ENCODE measurements at regions not wholly inside any gene's neighbourhood (a gene's known extent, or its start where the extent isn't known, plus 50 kb on each side); places are given as distances from the start of the nearest gene placed in this dataset.

GRCh38 chr9:126205265-126205664, 121.4 kb upstream of the MVB12B start:
- DNase-seq (ENCODE audit: low spot score): no peak
- in situ Hi-C loops (cut with HindIII; ENCODE audit: low sequenced_read_pairs): no loop called here

DNA sequence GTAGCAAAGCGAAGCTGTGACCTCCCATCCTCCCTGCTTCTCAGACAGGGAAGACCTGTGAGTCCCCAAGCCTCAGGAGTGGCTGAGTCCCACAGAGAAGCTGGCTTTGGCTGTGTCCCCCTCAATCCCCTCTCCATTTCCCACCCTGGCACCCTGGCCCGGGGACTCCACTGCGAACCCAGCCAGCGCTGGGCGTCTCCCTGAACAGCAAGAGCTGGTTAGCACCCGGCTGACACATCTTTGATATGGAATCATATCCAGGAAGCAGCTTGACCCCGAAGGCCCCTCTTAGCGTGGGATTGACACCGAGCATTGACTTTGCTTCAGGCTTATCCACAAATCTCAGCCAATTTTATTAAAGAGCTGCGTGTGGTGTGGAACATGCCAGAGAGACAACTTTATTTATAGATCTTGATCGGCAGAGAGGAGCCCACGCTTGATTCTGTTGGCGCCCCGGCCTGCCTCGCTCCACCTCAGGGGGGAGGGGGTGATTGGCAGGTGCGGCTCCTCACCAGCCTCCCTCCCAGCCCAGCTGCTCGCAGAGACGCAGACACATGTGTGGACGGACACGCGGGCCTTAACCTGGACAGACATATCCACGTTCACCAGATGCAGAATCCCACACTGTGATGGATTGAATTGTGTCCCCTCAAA, 120.7 kb upstream of the MVB12B start:
- no peak for DNase-seq (ENCODE audit: low spot score)
- in situ Hi-C loops (cut with HindIII; ENCODE audit: low sequenced_read_pairs): no loop called here

- in situ Hi-C loops (cut with HindIII; ENCODE audit: low sequenced_read_pairs): no loop called here
- DNase-seq (ENCODE audit: low spot score): peak; percentile 28
Measured at GRCh38 chr9:126207256-126207655, 119.4 kb upstream of the MVB12B start.

- no peak for DNase-seq (ENCODE audit: low spot score)
- in situ Hi-C loops (cut with HindIII; ENCODE audit: low sequenced_read_pairs): no loop called here
Measured at GRCh38 chr9:126208216-126208758, 118.3 kb upstream of the MVB12B start.

- in situ Hi-C loops (cut with HindIII; ENCODE audit: low sequenced_read_pairs): no loop called here
- no peak for DNase-seq (ENCODE audit: low spot score)
Measured at GRCh38 chr9:126211441-126212074, 115.1 kb upstream of the MVB12B start.

DNA sequence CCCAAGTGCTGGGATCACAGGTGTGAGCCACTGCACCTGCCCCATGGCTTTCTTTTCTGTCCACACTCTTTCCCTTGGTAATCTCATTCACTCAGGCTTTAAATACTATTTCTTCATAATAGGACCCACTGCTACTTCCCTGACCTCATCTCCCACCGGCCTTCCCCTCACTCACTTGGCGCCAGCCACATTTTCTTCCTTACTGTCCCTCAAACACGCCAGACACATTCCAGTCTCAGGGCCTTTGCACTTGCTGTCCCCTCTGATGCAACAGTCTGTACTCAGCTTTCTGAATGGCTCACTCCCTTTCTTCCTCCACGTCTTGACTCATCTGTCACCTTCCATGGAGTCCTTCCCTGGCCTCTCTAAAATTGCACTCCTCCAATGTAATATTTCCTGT, 111.1 kb upstream of the MVB12B start:
- in situ Hi-C loops (cut with HindIII; ENCODE audit: low sequenced_read_pairs): no loop called here
- DNase-seq (ENCODE audit: low spot score): no peak

GRCh38 chr9:126216826-126217225, 109.8 kb upstream of the MVB12B start:
- in situ Hi-C loops (cut with HindIII; ENCODE audit: low sequenced_read_pairs): no loop called here
- no peak for DNase-seq (ENCODE audit: low spot score)

DNA sequence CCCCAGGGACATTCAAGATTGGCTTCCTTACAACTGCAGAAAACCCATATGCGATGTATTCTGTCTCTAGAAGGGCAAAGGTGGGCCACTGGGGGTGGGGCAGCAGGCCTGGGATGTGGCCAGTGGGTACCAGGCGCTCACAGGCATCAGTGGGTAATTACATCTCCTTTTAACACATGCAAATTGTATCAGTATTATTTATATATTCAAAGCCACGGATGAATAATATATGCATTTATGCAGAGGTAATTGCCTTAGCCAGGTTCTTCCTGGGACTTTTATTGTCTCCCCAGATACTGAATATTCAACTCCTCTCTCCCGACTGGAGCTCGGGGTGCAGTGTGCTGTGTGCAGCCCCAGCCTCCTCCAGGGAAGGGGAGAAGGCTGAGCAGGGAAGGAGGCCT, 109.4 kb upstream of the MVB12B start:
- no peak for DNase-seq (ENCODE audit: low spot score)
- in situ Hi-C loops (cut with HindIII; ENCODE audit: low sequenced_read_pairs): no loop called here

GRCh38 chr9:126217797-126218196, 108.8 kb upstream of the MVB12B start:
- in situ Hi-C loops (cut with HindIII; ENCODE audit: low sequenced_read_pairs): no loop called here
- no peak for DNase-seq (ENCODE audit: low spot score)

DNA sequence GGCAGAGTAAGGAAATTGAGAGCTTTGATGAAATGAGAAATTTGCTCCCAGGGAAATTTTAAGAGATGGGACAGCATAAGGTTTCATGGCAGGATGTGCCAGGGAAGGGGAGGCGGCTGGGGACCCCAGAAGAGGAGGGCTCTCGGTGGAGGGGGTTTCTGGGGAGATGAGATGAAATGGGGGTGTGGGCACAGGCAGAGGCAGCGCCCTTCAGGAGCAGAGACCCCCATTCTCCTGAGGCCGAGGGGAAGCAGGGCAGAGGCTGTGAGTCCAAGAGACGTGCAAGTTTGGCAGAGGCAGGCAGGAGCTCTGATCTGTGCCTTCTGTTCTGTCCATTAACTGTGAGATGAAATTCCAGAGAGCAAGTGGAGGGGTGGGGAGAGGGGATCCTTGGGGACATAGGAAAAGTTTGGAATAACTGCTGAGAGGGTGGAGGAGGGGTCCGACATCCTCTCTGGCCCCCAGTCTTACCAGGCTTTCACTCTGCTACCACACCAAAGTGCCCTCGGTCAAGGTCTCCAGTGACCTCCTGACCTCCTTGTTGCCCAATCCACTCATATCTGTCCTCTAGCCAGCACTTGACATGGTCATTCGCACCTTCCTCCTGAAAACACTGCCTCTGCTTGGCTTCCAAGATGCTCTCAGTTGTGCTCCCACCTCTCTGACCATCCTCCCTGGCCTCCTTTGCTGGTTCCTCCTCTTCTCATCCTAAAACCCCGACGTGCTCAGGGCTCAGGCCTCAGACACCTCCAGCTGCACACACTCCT, 108.1 kb upstream of the MVB12B start:
- DNase-seq (ENCODE audit: low spot score): no peak
- in situ Hi-C loops (cut with HindIII; ENCODE audit: low sequenced_read_pairs): no loop called here

DNA sequence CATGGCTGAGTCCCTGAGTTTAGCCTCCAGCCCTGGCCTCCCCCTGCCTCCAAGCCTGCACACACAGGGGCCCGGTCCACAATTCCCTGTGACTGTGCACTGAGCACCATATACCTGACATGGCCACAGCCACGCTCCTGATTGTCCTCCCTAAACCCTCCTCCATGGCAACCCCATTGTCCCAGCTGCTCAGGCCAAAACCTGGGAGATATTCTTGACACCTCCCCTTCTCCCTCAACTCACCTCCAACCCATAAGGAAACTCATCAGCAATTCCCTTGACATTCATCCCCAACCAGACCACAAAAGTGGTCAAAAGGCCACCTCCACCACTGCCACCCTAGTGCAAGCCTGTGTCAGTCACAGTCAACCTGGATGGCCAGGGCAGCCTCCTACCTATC, 107.5 kb upstream of the MVB12B start:
- in situ Hi-C loops (cut with HindIII; ENCODE audit: low sequenced_read_pairs): no loop called here

GRCh38 chr9:126219648-126220063, 107.0 kb upstream of the MVB12B start:
- in situ Hi-C loops (cut with HindIII; ENCODE audit: low sequenced_read_pairs): no loop called here
- no peak for DNase-seq (ENCODE audit: low spot score)

More for the DNA sequence above, 107.5 kb upstream of the MVB12B start:
- no peak for DNase-seq (ENCODE audit: low spot score)

DNA sequence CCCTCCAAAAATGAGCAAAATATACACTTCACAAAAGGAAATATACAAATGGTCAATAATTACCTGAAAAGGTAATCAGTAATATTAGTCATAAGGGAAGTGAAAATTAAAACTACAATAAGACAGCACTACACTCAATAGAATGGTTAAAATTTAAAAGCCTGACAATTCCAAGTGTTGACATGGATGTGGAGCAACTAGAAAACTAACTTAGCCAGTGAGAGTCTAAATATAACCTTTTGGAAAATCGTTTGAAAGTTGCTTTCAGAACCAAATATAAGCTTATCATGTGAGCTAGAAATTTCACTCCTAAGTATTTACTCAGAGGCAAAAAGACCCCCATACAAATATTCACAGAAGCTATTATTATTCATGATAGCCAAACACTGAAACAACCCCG, 105.1 kb upstream of the MVB12B start:
- in situ Hi-C loops (cut with HindIII; ENCODE audit: low sequenced_read_pairs): no loop called here
- DNase-seq (ENCODE audit: low spot score): no peak

DNA sequence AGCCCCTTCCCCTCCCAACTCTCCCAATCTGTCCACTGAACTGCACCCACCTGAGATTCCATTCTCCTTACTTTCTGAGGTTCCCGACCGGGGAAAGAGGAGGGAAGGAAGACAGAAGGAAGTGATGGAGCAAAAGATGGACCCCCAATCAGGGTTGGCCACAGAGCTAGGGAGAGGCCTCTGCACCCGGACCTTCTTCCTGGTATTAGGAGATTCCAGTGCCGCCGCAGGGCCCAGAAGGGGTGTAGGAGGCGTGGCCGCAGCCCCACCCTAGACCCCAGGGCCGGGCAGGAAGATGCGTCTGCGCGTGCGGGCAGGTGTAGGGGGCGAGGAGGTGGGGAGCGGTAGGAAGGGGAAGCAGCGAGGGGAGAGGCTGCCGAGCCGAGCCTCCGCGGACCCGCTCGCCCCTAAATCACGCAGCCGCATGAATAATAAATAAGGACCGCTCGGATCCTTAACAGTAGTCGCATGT, 104.2 kb upstream of the MVB12B start:
- DNase-seq (ENCODE audit: low spot score): no peak
- in situ Hi-C loops (cut with HindIII; ENCODE audit: low sequenced_read_pairs): no loop called here

DNA sequence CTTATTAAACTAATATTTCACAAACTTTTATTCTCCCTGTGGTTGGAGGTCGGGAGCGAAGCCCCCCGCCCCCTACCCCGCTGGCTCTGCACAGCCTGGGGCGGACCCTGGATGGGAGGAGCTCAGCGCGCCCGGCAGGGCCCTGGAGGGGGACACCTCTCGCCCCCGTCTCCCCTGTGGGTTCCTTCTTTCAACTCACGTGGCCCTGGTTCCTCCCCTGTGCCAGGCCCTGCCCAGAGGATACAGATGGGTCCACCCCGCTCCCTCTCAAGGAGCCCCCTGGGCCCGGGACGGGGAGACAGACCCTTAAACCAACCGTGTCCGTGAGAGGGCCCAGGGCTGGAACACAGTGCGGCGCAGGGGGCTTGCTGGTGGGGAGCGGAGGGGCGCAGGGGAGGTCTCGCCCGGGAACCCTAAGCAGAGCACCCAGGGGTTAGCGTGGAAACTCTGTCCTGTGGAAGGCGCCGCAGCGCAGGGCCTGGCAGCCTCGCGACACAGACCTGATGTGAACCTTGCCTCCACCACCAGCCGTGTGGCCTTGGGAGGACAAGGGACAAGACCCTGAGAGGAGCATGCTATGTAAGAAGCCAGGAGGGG, 103.7 kb upstream of the MVB12B start:
- in situ Hi-C loops (cut with HindIII; ENCODE audit: low sequenced_read_pairs): no loop called here
- no peak for DNase-seq (ENCODE audit: low spot score)

DNA sequence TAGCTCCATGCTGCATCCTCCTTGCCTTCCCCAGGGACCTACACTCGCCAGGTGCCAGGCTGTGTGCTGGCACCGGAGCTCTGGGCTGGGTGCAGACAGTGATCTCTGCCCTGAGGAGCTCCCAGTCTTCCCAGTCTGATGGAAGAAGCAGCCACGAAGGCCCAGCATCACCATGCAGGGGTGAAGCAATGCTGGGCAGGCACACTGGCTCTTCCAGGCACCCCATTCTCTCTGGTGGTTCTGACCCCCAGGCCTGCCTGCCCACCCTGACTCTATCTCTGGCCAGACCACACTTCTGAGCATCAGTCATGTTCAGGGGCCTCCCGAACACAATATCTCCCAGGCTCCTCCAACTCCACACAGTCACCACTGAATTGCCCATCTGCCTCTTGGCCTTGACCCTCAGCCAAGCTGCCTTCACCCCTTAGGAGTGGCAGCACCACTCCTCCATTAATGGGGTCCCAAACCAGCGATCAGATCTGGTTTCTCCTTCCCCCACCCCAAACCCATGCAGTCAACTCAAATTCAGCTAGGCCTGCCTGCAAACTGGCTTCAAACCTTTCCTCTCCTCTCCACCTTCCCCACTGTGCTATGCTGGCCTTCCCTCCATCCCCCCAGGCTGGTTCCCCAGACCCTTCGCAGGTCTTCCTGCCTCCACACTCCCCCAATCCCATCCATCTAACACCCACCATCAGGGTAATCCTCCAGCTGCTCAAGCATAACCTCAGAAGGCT, 102.7 kb upstream of the MVB12B start:
- in situ Hi-C loops (cut with HindIII; ENCODE audit: low sequenced_read_pairs): no loop called here
- no peak for DNase-seq (ENCODE audit: low spot score)

DNA sequence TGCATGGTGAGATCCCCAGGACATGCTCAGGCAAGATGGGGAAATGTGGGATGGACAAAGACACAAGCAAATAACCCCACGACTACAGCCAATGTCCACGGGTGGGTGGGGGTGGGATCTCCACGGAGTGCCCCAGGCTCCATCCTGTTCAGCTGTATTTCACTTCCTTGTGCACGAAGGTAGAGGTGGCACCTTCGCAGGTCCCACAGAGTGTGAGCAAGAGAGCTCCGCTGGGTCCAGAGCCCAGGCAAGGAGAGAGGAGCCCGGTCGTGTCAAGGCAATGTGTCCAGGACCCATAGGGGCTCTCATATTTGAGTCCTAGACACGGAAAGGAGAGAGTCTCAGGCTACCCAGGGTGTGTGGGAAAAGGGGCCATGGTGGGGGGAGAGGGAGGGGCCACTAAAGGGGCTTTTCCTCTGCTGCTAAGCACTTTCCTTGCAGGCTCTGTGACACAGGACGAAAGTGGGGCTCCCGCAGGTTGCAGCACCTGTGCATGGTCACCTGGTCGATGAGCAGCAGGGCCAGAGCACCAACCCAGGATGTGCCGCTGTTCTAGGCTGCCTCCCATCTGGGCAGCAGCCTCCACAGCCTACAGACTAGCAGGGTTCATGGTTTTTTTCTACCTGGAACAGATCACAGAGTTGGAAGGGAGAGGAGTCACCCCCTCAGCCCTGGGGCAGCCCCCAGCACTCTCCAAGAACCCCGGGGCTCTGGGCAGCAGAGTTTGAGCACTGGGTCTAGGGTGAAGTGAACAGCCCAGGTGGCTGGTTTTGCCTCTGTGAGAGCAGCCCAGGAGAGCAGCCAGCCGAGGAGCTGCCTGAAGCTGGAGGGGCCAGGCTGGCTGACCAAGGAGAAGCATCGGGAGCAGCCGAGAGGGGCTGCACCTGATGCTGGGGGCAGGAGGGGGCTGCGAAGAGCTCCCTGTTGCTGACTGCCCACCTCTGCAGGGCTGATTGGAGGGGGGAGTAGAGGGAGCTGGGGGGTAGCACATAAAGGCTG, 100.7 kb upstream of the MVB12B start:
- in situ Hi-C loops (cut with HindIII; ENCODE audit: low sequenced_read_pairs): no loop called here
- no peak for DNase-seq (ENCODE audit: low spot score)

Data from G401 (cell line).